Fibroblast of peridontal ligament (primary cell): ENCODE measurements at regions not wholly inside any gene's neighbourhood (a gene's known extent, or its start where the extent isn't known, plus 50 kb on each side); places are given as distances from the start of the nearest gene placed in this dataset.
"Not testable (repeated sequence)": the region's sequence is repeated elsewhere in the genome, so short reads cannot be mapped to it uniquely, and the experiment has no call there.

ENCODE experiments used
- DNase-seq: peaks from one replicate; pipeline ENCODE4 v3.0.0-alpha.2; 2010; ENCODE audit errors: extremely low read depth

DNA sequence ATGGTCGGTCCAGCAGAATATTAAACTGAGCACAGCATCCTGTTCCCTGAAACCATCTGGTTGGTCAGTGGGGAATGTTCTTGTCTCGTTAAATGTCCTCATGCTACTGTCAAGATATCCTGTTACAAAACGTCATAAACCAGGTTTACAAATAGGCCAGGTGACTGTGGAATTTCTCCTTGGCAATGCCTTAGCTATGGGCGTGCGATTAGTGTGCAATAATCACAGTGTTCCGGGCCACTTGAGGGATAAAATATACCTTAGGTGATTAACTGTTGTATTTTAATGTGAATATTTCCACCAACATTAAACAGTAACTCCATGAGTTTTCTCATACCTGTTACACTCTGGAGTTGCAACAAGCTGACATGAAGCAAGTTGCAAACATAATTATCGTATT, 223.1 kb upstream of the FRG2C start:
- DNase-seq = not testable (repeated sequence)

DNA sequence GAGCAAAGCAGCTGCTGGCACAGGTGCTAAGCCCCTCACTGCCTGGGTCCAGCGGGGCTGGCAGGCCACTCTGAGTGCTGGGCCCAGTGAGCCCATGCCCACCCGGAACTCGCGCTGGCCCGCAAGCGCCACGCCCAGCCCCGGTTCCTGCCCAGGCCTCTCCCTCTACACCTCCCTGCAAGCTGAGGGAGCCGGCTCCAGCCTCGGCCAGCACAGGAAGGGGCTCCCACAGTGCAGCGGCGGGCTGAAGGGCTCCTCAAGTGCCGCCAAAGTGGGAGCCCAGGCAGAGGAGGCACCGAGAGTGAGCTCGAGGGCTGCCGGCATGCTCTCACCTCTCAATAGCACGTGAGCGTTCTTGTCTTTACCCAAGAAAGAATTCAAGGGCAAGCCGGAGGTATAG, 219.5 kb upstream of the FRG2C start:
- DNase-seq = not testable (repeated sequence)

DNA sequence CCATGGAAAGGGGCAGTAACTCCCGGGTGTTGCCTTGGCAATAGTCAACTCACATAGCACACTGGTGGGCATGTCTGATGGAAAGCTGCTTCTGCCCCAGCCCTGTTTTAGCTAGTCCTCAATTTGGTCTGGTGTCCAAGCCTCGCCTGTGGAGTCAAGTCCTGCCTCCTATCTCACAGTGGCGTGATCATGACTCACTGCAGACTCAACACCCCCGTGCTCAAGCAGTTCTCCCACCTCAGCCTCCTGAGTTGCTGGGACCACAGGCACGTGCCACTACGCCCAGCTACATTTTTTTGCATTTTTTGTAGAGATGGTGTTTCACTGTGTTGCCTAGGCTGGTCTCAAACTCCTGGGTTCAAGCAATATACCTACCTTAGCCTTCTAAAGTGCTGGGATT, 218.9 kb upstream of the FRG2C start:
- DNase-seq = not testable (repeated sequence)

DNA sequence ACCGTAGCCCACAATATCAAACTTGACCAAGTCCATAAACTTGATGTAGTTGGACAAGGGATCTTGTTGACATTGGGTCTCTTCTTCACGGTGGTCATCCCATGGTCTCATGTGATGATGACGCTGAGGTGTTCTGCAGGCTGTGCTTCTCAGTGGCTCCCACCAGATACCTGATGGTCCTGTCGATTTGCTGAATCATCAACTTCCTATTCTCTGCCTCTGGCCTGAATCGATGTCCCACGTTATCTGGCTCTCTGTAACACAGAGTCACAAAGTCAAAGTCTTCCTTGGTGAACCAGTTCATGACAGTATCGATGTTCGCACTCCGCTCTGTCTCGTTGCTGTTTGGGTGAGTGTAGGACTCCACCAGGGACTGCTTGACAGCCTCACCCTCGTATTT, 217.2 kb upstream of the FRG2C start:
- not testable (repeated sequence) for DNase-seq

DNA sequence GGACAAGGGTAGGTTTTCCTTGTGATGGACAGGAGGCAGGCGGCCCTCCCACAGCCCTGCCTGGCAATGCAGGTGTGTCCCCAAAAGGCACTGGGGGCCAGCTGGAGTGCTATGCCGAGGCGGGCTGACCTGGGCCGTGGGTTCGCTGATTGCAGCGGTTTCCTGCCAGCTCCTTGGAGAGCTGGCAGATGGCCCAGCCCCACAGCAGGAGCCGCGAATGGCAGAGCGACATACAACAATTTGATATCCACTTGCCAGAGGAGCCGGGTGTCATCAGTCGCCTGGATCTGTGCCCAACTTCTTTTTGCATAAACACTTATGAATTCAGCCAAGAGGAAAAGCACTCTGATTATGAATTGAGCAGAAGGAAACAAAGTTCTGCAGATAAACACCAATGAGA, 210.8 kb upstream of the FRG2C start:
- peak; percentile 9 for DNase-seq

DNA sequence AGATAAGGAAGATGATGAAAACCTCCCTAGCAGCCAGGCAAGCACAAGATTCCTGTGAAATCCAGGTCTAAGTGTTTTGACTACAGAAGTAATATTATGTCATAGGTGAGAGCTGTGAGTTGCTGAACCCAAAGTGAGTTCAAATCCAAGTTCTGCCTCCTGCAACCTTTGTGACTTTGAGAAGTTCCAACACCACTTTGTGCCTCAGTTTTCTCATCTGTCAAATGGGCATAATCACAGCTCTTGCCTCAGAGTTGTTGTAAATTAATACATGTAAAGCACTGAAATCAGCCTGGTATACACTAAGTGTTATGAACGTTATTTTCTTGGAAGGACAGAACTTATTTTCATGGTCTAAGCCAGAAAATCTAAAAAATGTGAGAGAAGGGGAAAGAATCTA, 210.3 kb upstream of the FRG2C start:
- DNase-seq = not testable (repeated sequence)

DNA sequence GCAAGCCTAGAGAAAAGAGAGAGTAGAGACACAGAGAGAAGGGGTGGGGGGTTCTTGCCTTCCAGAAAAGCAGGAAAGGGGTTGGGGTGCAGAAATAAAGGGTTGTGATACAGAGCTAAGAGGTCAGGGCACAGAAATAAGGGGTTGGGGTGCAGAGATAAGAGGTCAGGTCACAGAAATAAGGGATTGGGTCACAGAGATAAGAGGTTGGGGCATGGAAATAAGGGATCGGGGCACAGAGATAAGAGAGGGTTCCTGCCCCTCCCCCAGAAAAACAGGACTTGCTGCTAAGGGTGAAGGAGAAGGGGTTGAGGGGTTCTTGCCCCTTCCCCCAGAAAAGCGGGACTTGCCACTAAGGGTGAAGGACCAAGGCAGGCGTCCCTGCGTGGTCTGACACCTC, 189.6 kb upstream of the FRG2C start:
- DNase-seq = not testable (repeated sequence)

DNA sequence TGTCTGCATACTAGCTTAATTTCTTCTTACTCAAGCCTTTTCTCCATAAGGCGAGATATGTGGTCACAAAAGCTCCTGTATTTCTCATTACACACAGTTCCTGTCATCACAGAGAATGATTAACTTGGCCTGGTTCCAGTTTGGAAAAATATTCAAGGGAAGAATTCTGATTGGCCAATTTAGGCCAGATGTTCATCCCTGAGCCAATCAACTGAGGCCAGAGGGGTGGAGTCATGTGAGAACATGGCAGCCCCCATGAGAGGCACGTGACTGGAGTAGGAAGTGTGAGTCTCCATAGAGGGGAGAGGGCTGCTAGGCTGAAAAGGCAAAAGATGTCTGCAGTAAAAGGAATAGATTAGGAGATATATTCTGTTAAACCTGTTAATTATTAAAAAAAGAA, 167.5 kb upstream of the FRG2C start:
- DNase-seq = not testable (repeated sequence)

DNA sequence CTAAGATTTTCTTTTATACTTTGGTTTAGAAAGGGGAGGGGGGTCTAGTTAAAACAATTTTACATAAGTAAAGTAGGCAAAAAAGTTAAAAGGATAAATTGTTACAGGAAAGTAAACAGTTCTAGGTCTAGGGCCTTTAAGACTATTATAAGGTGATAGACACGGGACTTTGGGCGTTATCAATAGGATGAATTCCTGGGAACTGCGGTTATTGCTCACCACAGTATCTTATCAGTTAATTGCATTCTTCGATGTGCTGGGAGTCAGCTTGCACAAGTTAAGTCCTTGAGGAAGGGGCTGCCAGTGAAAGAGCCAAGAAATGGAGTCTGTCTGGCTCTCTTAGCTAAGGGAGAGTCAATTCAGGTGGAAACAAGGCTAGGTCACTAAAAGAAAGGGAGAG, 163.8 kb upstream of the FRG2C start:
- DNase-seq = not testable (repeated sequence)

DNA sequence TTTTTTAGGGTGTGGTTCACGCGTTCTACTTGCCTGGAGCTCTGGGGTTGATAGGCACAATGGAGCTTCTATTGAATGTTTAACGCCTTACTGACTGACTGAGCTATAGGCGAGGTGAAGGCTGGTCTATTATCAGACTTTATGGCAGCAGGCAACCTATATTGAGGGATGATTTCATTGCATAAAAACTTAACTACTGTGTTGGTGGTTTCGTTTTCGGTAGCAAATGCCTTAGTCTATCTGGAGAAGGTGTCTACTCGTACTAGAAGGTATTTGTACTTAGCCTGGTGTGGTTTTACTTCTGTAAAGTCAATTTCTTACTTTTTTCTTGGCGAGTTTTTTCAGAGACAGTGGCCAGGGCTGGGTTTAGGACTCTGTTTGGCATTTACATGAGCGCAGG, 162.0 kb upstream of the FRG2C start:
- DNase-seq = not testable (repeated sequence)

DNA sequence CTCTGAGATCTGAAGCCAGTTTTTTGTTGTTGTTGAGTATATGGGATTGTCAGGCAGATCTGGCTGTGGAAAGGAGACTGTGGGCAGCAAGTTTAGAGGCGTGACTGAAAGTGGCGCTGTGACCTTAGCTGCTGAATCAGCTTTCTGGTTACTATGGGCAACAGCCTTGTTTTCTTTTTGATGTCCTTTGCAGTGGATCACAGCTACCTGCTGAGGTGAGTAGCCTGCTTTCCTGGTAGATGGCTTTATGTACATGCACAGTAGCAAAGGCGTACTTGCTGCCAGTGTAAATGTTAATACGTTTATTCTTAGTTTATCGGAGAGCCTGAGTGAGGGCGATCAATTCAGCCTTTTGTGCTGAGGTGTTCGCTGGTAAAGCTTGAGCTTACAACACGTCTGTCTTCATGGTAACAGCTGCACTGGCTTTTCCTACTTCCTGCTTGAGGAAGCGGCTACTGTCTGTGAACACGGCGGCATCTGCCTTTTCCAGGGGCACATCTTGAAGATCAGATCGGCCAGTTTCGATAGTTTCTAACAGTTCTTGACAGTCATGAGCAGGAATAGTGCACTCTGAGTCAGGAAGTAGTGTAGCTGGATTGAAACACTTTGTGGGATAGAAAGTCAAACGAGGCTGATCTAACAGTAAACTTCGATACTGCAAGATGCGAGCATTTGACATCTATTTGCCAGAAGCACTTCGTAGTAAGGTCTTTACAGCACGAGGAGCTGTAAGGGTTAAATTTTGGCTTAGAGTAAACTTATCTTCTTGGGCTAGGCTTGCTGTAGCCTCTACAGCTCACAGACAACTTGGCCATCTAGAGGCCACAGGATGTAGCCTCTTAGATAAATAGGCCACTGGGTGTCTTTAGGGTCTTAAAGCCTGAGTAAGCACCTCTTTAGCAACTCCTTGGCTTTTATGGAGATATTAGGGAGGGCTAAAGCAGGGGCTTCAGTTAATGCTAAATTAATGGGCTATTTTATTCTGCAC, 161.1 kb upstream of the FRG2C start:
- DNase-seq = not testable (repeated sequence)

DNA sequence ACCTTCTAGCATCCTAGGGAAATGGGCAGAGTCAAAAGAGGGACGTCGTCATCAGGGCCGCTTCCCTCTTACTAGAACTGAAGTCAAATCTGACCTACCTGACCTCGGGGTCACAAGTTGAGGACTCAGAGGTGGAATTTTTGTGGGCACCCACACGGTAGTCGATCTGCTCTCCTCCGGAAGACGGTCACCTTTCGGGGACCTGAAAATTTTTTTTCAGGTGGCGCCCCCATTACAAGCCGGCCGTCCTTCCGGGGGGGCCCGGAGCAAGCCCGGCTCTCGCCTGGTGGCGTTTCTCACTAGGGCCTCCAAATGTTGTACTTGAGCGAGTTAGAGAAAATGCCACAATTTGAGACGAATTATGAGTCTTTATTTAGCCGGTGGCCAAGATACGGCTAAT, 157.5 kb upstream of the FRG2C start:
- DNase-seq = no peak

DNA sequence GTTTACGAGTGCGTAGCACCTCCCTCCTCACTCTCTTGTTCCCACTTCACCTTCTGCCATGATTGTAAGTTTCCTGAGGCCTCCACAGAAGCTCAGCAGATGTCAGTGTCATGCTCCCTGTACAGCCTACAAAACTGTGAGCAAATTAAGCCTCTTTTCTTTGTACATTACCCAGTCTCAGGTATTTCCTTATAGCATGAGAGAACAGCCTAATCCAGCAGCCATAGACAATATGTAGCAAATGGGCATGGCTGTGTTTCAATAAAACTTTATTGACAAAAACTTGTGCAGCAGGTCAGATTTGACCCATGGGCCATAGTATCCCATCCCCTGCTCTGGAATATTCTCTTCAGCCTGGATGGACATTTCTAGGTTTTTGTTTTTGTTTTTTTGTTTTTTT, 156.2 kb upstream of the FRG2C start:
- DNase-seq = not testable (repeated sequence)

DNA sequence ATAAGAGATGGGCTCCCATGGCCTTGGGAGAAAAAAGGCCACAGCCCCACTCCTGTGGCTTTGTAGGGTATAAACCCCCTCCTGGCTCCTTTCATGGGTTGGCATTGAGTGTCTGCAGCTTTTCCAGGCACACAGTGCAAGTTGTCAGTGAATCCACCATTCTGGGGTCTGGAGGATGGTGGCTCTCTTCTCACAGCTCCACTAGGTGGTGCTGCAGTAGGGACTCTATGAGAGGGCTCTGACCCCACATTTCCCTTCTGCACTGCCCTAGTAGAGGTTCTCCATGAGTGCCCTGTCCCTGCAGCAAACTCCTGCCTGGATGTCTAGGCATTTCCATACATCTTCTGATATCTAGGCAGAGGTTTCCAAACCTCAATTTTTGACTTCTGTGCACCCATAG, 136.5 kb upstream of the FRG2C start:
- DNase-seq = not testable (repeated sequence)

DNA sequence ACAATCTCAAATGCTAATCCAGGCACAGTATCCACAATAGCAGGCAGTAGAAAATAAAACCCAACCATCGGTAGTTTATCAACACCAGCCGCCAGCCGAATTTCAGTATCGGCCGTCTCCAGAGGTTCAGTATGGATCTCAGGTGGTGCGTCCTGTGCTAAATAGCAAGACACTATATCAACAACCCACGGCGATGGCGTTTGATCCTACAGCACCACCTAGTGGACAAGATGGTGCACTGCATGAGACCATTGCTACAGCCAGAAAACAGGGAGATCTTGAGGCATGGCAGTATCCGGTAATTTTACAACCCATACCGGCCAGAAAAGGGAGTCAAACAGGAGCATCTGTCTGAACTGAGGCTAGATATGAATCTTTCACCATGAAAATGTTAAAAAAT, 112.0 kb upstream of the FRG2C start:
- peak; percentile 4 for DNase-seq

DNA sequence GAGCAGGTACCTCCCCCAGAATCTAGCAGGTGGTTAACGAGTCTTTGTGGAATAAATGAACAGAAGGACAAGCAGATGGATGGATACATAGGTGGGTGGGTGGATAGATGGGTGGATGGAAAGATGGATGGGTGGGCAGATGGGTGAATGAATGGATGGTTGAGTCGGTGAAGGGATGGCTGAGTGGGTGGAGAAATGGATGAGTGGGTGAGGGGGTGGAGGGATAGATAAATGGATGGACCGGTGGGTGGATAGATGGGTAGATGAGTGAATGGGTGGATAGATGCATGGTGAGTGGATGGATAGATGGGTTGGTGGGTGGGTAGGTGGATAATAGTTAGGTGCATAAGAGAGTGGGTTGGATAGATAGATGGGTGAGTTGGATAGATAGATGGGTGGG, 99.7 kb upstream of the FRG2C start:
- not testable (repeated sequence) for DNase-seq

DNA sequence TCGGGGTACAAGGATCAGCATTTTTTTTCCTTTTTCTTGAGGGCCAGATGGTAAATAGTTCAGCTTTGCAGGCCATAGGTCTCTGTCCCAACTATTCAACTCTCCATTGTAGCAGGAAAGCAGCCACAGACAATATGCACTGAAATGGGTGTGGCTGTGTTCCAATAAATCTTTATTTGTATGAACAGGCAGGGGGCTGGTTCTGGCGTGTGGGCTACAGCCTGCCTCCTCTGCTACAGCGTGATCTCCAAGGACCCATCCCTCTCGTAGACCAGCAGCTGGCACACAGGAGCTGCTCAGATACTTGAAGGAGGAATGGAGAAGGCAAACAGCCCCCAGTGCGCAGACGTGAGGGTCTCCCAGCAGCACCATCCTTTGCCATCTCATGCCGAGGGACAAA, 91.8 kb upstream of the FRG2C start:
- DNase-seq = not testable (repeated sequence)

DNA sequence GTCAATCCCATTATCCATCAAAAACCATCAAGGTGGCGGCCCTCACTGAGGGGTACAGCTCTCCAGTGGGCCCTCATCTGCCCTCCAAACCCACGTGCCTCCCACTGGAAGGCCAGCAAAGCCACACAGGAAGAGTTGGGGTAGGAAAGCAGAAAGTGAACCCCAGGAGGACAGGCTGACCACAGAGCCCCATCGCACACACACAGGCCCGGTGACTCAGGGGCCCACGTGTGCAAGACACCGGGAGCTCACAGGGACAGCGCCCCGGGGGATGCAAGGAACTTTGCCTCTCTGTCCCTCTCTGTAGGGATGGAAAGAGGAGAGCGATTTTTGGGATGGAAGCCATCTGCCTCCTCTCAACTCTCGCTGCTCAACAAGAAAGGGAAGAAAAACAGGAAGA, 85.0 kb upstream of the FRG2C start:
- not testable (repeated sequence) for DNase-seq

DNA sequence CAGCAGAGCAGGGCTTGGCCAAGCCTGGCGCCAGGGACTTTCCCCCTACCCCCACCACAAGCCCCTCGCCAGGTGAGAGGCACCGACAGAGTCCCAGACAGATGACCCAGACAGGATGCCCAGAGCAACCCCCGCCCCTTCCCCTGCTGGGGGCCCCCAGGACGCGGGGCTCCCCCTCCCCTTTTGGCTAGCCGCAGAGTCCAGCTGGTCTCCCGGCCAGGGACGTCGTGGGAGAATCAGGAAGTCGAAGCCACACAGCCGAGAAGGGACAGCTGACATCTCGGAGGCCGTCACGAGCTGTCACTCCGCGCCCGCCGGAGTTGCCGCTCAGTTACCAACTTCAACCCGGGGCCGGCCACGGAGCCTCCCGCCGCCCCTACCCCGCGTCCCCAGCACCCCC, 84.6 kb upstream of the FRG2C start:
- DNase-seq = not testable (repeated sequence)

DNA sequence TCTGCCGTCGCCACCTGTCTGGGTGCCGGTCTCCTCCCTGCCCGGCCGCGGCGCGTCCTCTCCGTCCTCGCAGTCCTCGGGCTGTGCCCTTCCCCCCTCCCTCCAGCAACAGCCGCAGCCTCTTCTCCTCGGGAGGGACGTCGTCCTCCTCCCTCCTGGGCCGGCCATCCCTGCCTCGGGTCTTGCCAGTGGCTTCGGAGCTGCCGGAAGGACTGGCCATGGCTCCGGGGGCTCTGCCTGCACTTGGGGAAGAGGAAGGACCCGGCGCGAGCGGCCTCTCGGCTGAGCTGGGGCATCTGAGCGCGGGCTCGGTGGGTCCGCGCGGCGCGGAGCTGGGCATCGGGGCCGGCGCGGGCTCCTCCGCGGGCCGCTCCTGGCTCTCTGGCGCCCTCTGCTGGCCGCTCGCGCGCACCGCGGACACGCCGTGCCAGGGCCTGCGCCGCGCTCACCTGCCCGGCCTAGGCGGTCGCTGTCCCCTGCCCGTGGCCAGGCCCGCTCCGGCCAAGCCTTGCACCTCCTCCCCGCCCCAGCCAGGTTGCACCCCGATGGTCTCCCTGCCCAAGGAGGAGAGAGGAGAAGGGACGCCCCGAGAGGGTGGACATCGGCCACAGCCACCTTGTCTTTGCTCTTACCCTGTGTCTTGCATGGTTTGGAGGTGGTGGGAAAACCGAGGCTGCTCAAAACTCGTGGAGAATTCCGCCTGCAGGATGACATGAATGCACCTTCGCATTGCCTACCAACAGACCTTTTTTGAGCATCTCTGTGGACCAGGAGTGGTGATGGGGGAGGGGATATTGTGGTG, 83.9 kb upstream of the FRG2C start:
- not testable (repeated sequence) for DNase-seq

DNA sequence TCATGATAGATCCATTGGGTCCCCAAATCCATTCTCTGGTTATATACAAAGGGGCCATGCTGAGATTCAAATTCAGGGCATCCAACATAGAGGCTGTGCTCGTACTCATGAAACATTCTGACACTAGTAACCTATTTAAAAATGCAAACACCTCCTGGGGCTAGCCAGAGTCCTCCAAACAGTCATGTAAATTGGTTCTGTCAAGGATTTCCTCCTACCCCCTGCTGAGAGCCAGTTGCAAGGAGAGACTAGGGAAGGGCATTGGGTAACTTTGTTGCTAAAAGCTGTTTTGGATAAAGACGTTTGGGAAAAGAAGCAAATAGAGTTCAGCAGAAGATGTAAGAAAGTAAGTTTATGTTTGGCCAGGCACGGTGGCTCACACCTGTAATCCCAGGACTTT, 81.6 kb upstream of the FRG2C start:
- DNase-seq = not testable (repeated sequence)

DNA sequence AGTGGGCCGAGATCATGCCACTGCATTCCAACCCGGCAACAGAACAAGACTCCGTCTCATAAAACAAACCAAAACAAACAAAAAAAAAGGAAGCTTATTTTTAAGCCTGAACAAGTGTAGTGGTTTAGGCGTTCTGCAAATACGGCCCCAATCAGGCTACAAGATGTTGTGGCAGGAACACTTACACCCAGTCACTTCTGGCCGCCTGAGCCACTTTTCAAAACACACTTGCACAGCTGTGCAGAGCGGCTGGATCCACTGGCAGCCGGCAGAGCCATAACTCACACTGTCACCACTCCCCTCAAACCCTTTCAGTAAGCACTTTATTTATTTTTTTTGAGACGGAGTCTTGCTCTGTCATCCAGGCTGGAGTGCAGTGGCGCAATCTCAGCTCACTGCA, 81.0 kb upstream of the FRG2C start:
- not testable (repeated sequence) for DNase-seq

DNA sequence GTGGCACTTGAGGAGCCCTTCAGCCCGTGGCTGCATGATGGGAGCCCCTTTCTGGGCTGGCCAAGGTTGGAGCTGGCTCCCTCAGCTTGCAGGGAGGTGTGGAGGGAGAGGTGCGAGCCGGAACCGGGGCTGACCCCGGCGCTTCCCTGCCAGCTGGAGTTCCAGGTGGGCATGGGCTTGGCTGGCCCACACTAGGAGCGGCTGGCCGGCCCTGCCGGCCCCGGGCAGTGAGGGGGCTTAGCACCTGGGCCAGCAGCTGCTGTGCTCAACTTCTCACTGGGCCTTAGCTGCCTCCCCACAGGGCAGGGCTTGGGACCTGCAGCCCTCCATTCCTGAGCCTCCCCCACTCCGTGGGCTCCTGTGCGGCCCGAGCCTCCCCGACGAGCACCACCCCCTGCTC, 76.4 kb upstream of the FRG2C start:
- DNase-seq = not testable (repeated sequence)
